ENCODE measurements at regions not wholly inside any gene's neighbourhood (a gene's known extent, or its start where the extent isn't known, plus 50 kb on each side); places are given as distances from the start of the nearest gene placed in this dataset.

DNA sequence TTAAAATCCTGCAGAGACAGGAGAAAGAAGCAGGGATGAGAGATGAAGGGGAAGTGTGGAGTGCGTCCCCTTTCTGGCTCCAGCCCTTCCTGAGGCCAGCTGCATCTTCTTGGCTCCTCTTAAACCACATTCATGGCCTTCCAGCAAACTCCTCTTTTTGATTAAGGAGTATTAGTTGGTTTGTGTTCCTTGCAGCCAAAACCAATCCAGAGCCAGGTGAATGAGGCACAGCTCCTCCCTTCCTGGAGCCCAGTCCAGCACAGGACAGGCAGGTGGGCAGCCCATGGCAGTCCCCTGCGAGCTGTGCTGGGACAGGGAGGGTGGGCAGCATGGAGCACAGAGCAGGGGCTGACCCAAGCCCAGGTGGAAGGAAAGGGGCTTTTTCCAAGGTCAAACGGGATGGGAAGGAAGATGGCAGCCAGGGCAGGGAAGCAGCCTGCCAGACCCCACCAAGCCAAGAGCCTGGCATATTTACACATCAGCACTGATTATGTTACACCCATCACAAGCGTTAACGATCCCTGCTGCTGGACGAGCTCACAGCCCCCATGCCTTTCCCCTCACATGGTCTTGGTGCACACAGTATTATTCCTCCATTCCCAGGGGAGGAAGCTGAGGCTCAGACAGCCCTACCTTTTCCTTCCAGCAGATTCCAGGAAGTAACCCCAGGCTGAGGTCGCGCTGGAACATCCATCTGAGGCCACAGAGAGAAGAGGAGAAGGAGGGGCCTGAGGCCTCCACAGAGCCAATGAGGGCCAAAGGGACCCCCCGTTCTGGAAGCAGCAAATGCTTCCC, 175.6 kb downstream of the SMAD6 start:
- TF ChIP-seq TARDBP (IDR thresholded peaks at IDR 0.05) (no peak), FOXA1 (IDR thresholded peaks at IDR 0.05) (no peak), SP1 (IDR thresholded peaks at IDR 0.05) (no peak), CTBP1 (IDR thresholded peaks at IDR 0.05; ENCODE audit: borderline replicate concordance) (no peak), LEF1 (IDR thresholded peaks at IDR 0.05; ENCODE audit: borderline replicate concordance) (no peak)
